Fibroblast of lung (primary cell): ENCODE measurements at regions not wholly inside any gene's neighbourhood (a gene's known extent, or its start where the extent isn't known, plus 50 kb on each side); places are given as distances from the start of the nearest gene placed in this dataset.
A peak's percentile ranks its signal among the peaks of the same experiment; 100 is the strongest.

ENCODE experiments used
- DNase-seq, 2 donors: peaks; one replicate each; pipeline versions ENCODE4 v3.0.0 to v3.0.0-alpha.2; 2010; ENCODE audit warnings: low read depth in 2 of 2
- H2AFZ ChIP-seq: 2 replicates; pipeline ENCODE4 v1.5.1; 2012; ENCODE audit warnings: low read length, control low read depth, inconsistent platforms
- H3K27ac ChIP-seq: 2 replicates; pipeline ENCODE4 v1.5.1; 2011; ENCODE audit warnings: low read length, control low read depth; ENCODE audit not compliant: insufficient read depth
- H3K27me3 ChIP-seq: 2 replicates; pipeline ENCODE4 v1.5.1; 2011; ENCODE audit warnings: mild to moderate bottlenecking, low read length; ENCODE audit not compliant: control insufficient read depth, insufficient read depth
- H3K36me3 ChIP-seq: 2 replicates; pipeline ENCODE4 v1.5.1; 2011; ENCODE audit warnings: low read length; ENCODE audit not compliant: control insufficient read depth, insufficient read depth
- H3K4me1 ChIP-seq: 2 replicates; pipeline ENCODE4 v1.5.1; 2011; ENCODE audit warnings: low read length; ENCODE audit not compliant: control insufficient read depth, insufficient read depth; ENCODE audit errors: extremely low read depth
- H3K4me2 ChIP-seq: 2 replicates; pipeline ENCODE4 v1.5.1; 2011; ENCODE audit warnings: low read length, control low read depth; ENCODE audit not compliant: insufficient read depth; ENCODE audit errors: extremely low read depth
- H3K4me3 ChIP-seq, 4 experiments: fragments of 200-600 bp in 1 of 4; sonication (generic) in 1 of 4; replicated peaks in 1 of 4; 2 replicates each; pipeline ENCODE4 v1.5.1; 2011 to 2016; ENCODE audit warnings: low read length in 4 of 4, low read depth in 3 of 4, mild to moderate bottlenecking in 3 of 4, control low read depth in 2 of 4, inconsistent platforms in 1 of 4, mixed read lengths in 1 of 4; ENCODE audit not compliant: insufficient read depth in 1 of 4; ENCODE audit errors: control extremely low read depth in 1 of 4
- H3K79me2 ChIP-seq: 2 replicates; pipeline ENCODE4 v1.5.1; 2012; ENCODE audit warnings: mild to moderate bottlenecking, low read length, inconsistent platforms; ENCODE audit not compliant: control insufficient read depth, insufficient read depth
- H3K9ac ChIP-seq: 2 replicates; pipeline ENCODE4 v1.5.1; 2011; ENCODE audit warnings: mild to moderate bottlenecking, low read length, control low read depth; ENCODE audit not compliant: insufficient read depth
- H3K9me3 ChIP-seq: 2 replicates; pipeline ENCODE4 v1.5.1; 2012; ENCODE audit warnings: low read depth, low read length; ENCODE audit not compliant: control insufficient read depth, insufficient read depth
- H4K20me1 ChIP-seq: 2 replicates; pipeline ENCODE4 v1.5.1; 2011; ENCODE audit warnings: low read length; ENCODE audit not compliant: control insufficient read depth, insufficient read depth; ENCODE audit errors: extremely low read depth
- EZH2 ChIP-seq: IDR thresholded peaks from 2 replicates; pipeline ENCODE4 v1.5.1; 2012; ENCODE audit warnings: low read length, control low read depth, mild to moderate bottlenecking; ENCODE audit errors: missing control alignments
- TF ChIP-seq, protein P1 (sequence below), 2 donors: IDR thresholded peaks in 1 of 2; conservative IDR thresholded peaks in 1 of 2; 1 replicate in 1 of 2; 2 replicates in 1 of 2; pipeline ENCODE4 v1.5.1; 2011 to 2012; ENCODE audit warnings: low read length in 2 of 2, control low read depth in 1 of 2, inconsistent platforms in 1 of 2, low read depth in 1 of 2, mild to moderate bottlenecking in 1 of 2

DNA sequence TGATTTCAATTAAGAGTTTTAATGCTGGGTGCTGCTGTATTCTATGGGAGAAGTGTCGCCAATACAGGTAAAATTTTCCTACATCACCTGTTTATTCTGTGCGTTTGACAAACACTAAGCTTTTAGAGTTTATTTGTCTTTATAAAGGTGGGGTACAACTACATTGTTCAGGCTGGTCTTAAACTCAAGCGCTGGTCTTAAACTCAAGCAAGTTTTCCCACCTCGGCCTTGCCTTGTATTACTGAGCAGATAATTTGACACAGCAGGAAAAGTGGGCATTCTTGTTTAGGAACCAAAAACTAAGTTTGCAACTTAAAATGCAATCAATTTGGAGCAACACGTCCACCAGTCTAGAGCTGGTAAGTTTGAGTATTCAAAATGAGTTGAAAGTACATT, 112.9 kb upstream of the BTN3A2 start:
- Histone ChIP-seq H2AFZ (no peak overlapping the region), H3K4me2 (peak overlapping the region; percentile 98), H3K4me3 (peak overlapping the region; percentile 62 to 99 (median 76))

DNA sequence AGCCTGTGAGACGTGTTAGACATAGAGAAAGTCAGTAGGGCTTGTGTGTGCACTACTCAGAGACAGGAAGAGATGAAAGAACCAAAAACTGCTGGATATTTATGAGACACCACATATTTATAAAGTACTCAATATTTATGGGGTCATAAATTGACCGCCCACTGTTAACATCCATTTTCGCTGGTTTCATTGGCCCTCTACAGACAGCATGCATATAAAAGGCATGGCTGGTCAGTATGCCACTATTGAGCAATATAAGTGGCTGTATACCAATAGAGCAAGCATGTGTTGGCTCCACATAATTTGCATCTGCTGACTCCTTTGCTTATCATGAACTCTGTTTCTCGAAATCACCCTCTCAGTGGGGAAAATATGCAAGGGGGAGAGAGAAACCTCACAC, 110.3 kb upstream of the BTN3A2 start:
- no peak overlapping the region for H3K27ac ChIP-seq
- H3K4me1 ChIP-seq, result no peaks in the 10 kb centered on the region
- H3K27me3 ChIP-seq, result peaks cover 2% of the 10 kb centered on the region
- no peaks in the 10 kb centered on the region for H4K20me1 ChIP-seq
- H3K79me2 ChIP-seq, result peaks cover 2% of the 10 kb centered on the region
- no peaks in the 10 kb centered on the region for H3K9me3 ChIP-seq
- TF ChIP-seq, protein P1, sequence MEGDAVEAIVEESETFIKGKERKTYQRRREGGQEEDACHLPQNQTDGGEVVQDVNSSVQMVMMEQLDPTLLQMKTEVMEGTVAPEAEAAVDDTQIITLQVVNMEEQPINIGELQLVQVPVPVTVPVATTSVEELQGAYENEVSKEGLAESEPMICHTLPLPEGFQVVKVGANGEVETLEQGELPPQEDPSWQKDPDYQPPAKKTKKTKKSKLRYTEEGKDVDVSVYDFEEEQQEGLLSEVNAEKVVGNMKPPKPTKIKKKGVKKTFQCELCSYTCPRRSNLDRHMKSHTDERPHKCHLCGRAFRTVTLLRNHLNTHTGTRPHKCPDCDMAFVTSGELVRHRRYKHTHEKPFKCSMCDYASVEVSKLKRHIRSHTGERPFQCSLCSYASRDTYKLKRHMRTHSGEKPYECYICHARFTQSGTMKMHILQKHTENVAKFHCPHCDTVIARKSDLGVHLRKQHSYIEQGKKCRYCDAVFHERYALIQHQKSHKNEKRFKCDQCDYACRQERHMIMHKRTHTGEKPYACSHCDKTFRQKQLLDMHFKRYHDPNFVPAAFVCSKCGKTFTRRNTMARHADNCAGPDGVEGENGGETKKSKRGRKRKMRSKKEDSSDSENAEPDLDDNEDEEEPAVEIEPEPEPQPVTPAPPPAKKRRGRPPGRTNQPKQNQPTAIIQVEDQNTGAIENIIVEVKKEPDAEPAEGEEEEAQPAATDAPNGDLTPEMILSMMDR (conservative IDR thresholded peaks at IDR 0.05 in 1 of 2, IDR thresholded peaks at IDR 0.05 in 1 of 2; ENCODE audit: low read depth in 1 of 2, low read length in 2 of 2), result no peak
- no peak overlapping the region for H3K4me3 ChIP-seq
- H2AFZ ChIP-seq, result no peak overlapping the region
- no peak overlapping the region for H3K9ac ChIP-seq
- H3K36me3 ChIP-seq, result no peaks in the 10 kb centered on the region
- no peak for DNase-seq
- H3K4me2 ChIP-seq, result no peak overlapping the region

More for the DNA sequence above, 112.9 kb upstream of the BTN3A2 start:
- H3K27ac ChIP-seq, result peak overlapping the region; percentile 78
- H3K9me3 ChIP-seq, result no peaks in the 10 kb centered on the region
- no peaks in the 10 kb centered on the region for H3K36me3 ChIP-seq
- no peak for DNase-seq
- H3K4me1 ChIP-seq, result no peaks in the 10 kb centered on the region
- peaks cover 2% of the 10 kb centered on the region for H3K79me2 ChIP-seq
- TF ChIP-seq, protein P1 (conservative IDR thresholded peaks at IDR 0.05 in 1 of 2, IDR thresholded peaks at IDR 0.05 in 1 of 2; ENCODE audit: low read depth in 1 of 2, low read length in 2 of 2), result no peak
- TF ChIP-seq EZH2, result no peak
- H3K27me3 ChIP-seq, result peaks cover 2% of the 10 kb centered on the region
- no peak overlapping the region for H3K9ac ChIP-seq
- H4K20me1 ChIP-seq, result no peaks in the 10 kb centered on the region

DNA sequence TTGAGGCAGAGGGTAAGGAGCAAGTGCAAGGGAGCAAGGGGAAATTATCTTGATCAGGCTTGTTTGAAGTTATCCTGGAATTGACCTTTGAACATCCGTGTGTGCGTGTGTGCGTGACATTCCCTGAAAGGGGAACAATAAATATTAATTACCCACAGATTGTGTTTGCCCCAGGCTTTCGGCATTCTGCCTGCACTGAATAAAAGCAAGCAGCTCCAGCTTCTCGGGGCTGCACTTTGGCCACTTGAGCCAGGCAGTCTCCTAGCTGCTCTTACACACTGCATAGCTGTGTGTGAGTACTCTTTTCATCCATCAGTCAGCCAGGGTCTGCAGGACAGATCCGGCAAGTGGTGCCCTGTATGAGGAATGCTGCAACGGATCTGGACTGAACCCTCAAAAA, 107.7 kb upstream of the BTN3A2 start:
- H3K9ac ChIP-seq, result no peak overlapping the region
- no peak for TF ChIP-seq EZH2
- TF ChIP-seq, protein P1 (conservative IDR thresholded peaks at IDR 0.05 in 1 of 2, IDR thresholded peaks at IDR 0.05 in 1 of 2; ENCODE audit: low read depth in 1 of 2, low read length in 2 of 2), result no peak
- H3K4me2 ChIP-seq, result no peak overlapping the region
- H4K20me1 ChIP-seq, result no peaks in the 10 kb centered on the region
- no peaks in the 10 kb centered on the region for H3K9me3 ChIP-seq
- no peak overlapping the region for H2AFZ ChIP-seq
- no peaks in the 10 kb centered on the region for H3K4me1 ChIP-seq
- no peaks in the 10 kb centered on the region for H3K36me3 ChIP-seq
- H3K79me2 ChIP-seq, result no peaks in the 10 kb centered on the region
- no peak overlapping the region for H3K27ac ChIP-seq
- no peaks in the 10 kb centered on the region for H3K27me3 ChIP-seq
- no peak for DNase-seq
- no peak overlapping the region for H3K4me3 ChIP-seq
